ENCODE measurements at regions not wholly inside any gene's neighbourhood (a gene's known extent, or its start where the extent isn't known, plus 50 kb on each side); places are given as distances from the start of the nearest gene placed in this dataset.

- CTCF ChIA-PET, result no interaction called here
These were observed 223.8 kb downstream of the IRF8 start for GRCh38 chr16:86122681-86123342.

More at GRCh38 chr16:86122681-86123342, 223.8 kb downstream of the IRF8 start:
- H3K27me3 ChIP-seq (ENCODE audit: insufficient read depth, low read length), result peaks cover 56% of the 10 kb centered on the region
- TF ChIP-seq CEBPB (IDR thresholded peaks at IDR 0.05; ENCODE audit: low read depth) (no peak), FOSL1 (IDR thresholded peaks at IDR 0.05; ENCODE audit: low read depth) (no peak), CTCF (IDR thresholded peaks at IDR 0.05 in 2 of 3, conservative IDR thresholded peaks at IDR 0.05 in 1 of 3; ENCODE audit: borderline replicate concordance in 1 of 3, insufficient read depth in 1 of 3, low read depth in 2 of 3, low read length in 2 of 3) (no peak), EZH2 (IDR thresholded peaks at IDR 0.05) (no peak), SP1 (IDR thresholded peaks at IDR 0.05; ENCODE audit: low read depth) (no peak), YY1 (IDR thresholded peaks at IDR 0.05; ENCODE audit: extremely low read depth, insufficient replicate concordance, low read depth, low read length) (no peak), MAX (IDR thresholded peaks at IDR 0.05) (no peak), ATF3 (IDR thresholded peaks at IDR 0.05) (no peak), ZFX (IDR thresholded peaks at IDR 0.05) (no peak), POLR2AphosphoS5 (IDR thresholded peaks at IDR 0.05; ENCODE audit: low read depth, low read length) (no peak)
- no peaks in the 10 kb centered on the region; a peak in 1 of 4 replicates for H3K4me1 ChIP-seq (ENCODE audit: control insufficient read depth in 1 of 2, insufficient read depth in 2 of 2, low read length in 2 of 2)
- intact Hi-C loops (cut with micrococcal nuclease), result no loop called here
- H2AFZ ChIP-seq (ENCODE audit: low read depth, low read length, poor library complexity, severe bottlenecking), result no peak overlapping the region
- no peak overlapping the region for H3K27ac ChIP-seq (ENCODE audit: low read depth, low read length)
- ATAC-seq (no peak), DNase-seq (ENCODE audit: low read depth, low spot score) (no peak)
- BruUV-seq (replicated peaks), result no TSS peak
- no peaks in the 10 kb centered on the region for H3K9me3 ChIP-seq (ENCODE audit: control insufficient read depth in 1 of 2, insufficient read depth in 1 of 2, low read depth in 1 of 2, low read length in 2 of 2)
- H3K9me2 ChIP-seq (ENCODE audit: insufficient read depth), result no peaks in the 10 kb centered on the region
- H3K79me2 ChIP-seq (ENCODE audit: insufficient read depth, low read length), result no peaks in the 10 kb centered on the region
- RAD21 ChIA-PET (ENCODE audit: low non-redundant PET in 1 of 2, low total read pairs in 2 of 2, uncharacterized antibody in 2 of 2, unreplicated experiment in 2 of 2), result no interaction called here
- POLR2A ChIA-PET, result no interaction called here
- no peak overlapping the region for H3K4me2 ChIP-seq (ENCODE audit: low read length)
- H3K4me3 ChIP-seq (replicated peaks in 1 of 2; ENCODE audit: low read depth in 1 of 2, low read length in 2 of 2), result no peak overlapping the region
- no peaks in the 10 kb centered on the region for H4K20me1 ChIP-seq (ENCODE audit: insufficient read depth)
- H3K9ac ChIP-seq (ENCODE audit: low read length), result no peak overlapping the region
- H3K36me3 ChIP-seq (ENCODE audit: control insufficient read depth in 1 of 2, insufficient read depth in 2 of 2, low read length in 2 of 2), result no peaks in the 10 kb centered on the region
